ENCODE measurements at regions not wholly inside any gene's neighbourhood (a gene's known extent, or its start where the extent isn't known, plus 50 kb on each side); places are given as distances from the start of the nearest gene placed in this dataset.

DNA sequence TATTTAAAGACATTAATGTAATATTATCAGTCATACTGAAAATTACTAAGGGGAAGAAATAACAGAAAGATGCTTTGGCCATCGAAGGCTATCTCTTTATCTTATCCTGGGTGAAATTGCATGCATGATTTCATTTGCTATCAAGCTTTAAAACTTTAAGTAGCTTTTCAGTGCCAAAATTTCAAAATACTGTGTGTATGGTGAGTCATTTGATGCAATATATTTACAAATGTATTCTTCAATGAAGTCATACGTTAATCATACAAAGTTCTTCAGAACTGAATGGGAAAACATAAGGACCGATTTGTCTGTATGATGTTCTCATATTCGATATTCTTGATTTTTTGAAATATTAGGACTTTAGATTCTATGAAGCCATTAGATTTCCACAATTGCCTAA, 1295.8 kb upstream of the AGA start:
- H2AFZ ChIP-seq (ENCODE audit: low read length) = no peak overlapping the region
- TF ChIP-seq CTCF (IDR thresholded peaks at IDR 0.05; ENCODE audit: extremely low read depth, low read depth, low read length) = no peak
- H3K4me1 ChIP-seq (ENCODE audit: insufficient read depth, low read length) = no peaks in the 10 kb centered on the region
- H3K79me2 ChIP-seq (ENCODE audit: insufficient read depth, low read length) = no peaks in the 10 kb centered on the region
- H3K9me3 ChIP-seq (ENCODE audit: low read depth, low read length) = no peaks in the 10 kb centered on the region
- no peak for DNase-seq (ENCODE audit: insufficient read length, low spot score, missing footprints)
- H3K27me3 ChIP-seq (ENCODE audit: insufficient read depth, low read length) = no peaks in the 10 kb centered on the region
- H3K36me3 ChIP-seq (ENCODE audit: insufficient read depth, low read length) = no peaks in the 10 kb centered on the region
- no peak overlapping the region for H3K4me2 ChIP-seq (ENCODE audit: insufficient read depth, low read length)
- H3K27ac ChIP-seq (ENCODE audit: low read depth, low read length) = no peak overlapping the region
- no peaks in the 10 kb centered on the region for H4K20me1 ChIP-seq (ENCODE audit: insufficient read depth, low read length)
- H3K4me3 ChIP-seq (ENCODE audit: insufficient read depth, low read length) = no peak overlapping the region

GRCh38 chr4:178745203-178745602, 1303.0 kb upstream of the AGA start:
- no peaks in the 10 kb centered on the region for H4K20me1 ChIP-seq (ENCODE audit: insufficient read depth, low read length)
- H3K4me3 ChIP-seq (ENCODE audit: insufficient read depth, low read length) = no peak overlapping the region
- H3K9me3 ChIP-seq (ENCODE audit: low read depth, low read length) = no peaks in the 10 kb centered on the region
- H2AFZ ChIP-seq (ENCODE audit: low read length) = no peak overlapping the region
- no peaks in the 10 kb centered on the region for H3K79me2 ChIP-seq (ENCODE audit: insufficient read depth, low read length)
- no peaks in the 10 kb centered on the region for H3K36me3 ChIP-seq (ENCODE audit: insufficient read depth, low read length)
- no peak overlapping the region for H3K4me2 ChIP-seq (ENCODE audit: insufficient read depth, low read length)
- no peaks in the 10 kb centered on the region for H3K4me1 ChIP-seq (ENCODE audit: insufficient read depth, low read length)
- no peak for DNase-seq (ENCODE audit: insufficient read length, low spot score, missing footprints)
- no peak overlapping the region for H3K27ac ChIP-seq (ENCODE audit: low read depth, low read length)
- H3K27me3 ChIP-seq (ENCODE audit: insufficient read depth, low read length) = no peaks in the 10 kb centered on the region
- no peak for TF ChIP-seq CTCF (IDR thresholded peaks at IDR 0.05; ENCODE audit: extremely low read depth, low read depth, low read length)

GRCh38 chr4:178752954-178753525, 1310.8 kb upstream of the AGA start:
- H3K27me3 ChIP-seq (ENCODE audit: insufficient read depth, low read length) = no peaks in the 10 kb centered on the region
- no peak overlapping the region for H2AFZ ChIP-seq (ENCODE audit: low read length)
- H3K79me2 ChIP-seq (ENCODE audit: insufficient read depth, low read length) = no peaks in the 10 kb centered on the region
- no peak for TF ChIP-seq CTCF (IDR thresholded peaks at IDR 0.05; ENCODE audit: extremely low read depth, low read depth, low read length)
- DNase-seq (ENCODE audit: insufficient read length, low spot score, missing footprints) = no peak
- H3K4me1 ChIP-seq (ENCODE audit: insufficient read depth, low read length) = no peaks in the 10 kb centered on the region
- H3K27ac ChIP-seq (ENCODE audit: low read depth, low read length) = no peak overlapping the region
- H3K9me3 ChIP-seq (ENCODE audit: low read depth, low read length) = no peaks in the 10 kb centered on the region
- H3K4me3 ChIP-seq (ENCODE audit: insufficient read depth, low read length) = no peak overlapping the region
- no peaks in the 10 kb centered on the region for H3K36me3 ChIP-seq (ENCODE audit: insufficient read depth, low read length)
- H3K4me2 ChIP-seq (ENCODE audit: insufficient read depth, low read length) = no peak overlapping the region
- H4K20me1 ChIP-seq (ENCODE audit: insufficient read depth, low read length) = no peaks in the 10 kb centered on the region

- no peak overlapping the region for H2AFZ ChIP-seq (ENCODE audit: low read length)
- no peak for DNase-seq (ENCODE audit: insufficient read length, low spot score, missing footprints)
- H3K4me1 ChIP-seq (ENCODE audit: insufficient read depth, low read length) = no peaks in the 10 kb centered on the region
- H3K9me3 ChIP-seq (ENCODE audit: low read depth, low read length) = peaks cover 2% of the 10 kb centered on the region
- no peak overlapping the region for H3K27ac ChIP-seq (ENCODE audit: low read depth, low read length)
- no peaks in the 10 kb centered on the region for H3K36me3 ChIP-seq (ENCODE audit: insufficient read depth, low read length)
- H3K79me2 ChIP-seq (ENCODE audit: insufficient read depth, low read length) = no peaks in the 10 kb centered on the region
- no peaks in the 10 kb centered on the region for H4K20me1 ChIP-seq (ENCODE audit: insufficient read depth, low read length)
- H3K27me3 ChIP-seq (ENCODE audit: insufficient read depth, low read length) = no peaks in the 10 kb centered on the region
- TF ChIP-seq CTCF (IDR thresholded peaks at IDR 0.05; ENCODE audit: extremely low read depth, low read depth, low read length) = no peak
- H3K4me2 ChIP-seq (ENCODE audit: insufficient read depth, low read length) = no peak overlapping the region
- no peak overlapping the region for H3K4me3 ChIP-seq (ENCODE audit: insufficient read depth, low read length)
Measured at GRCh38 chr4:178778496-178778895, 1336.3 kb upstream of the AGA start.
